Right cardiac atrium (tissue), 5 donors: ENCODE measurements at regions not wholly inside any gene's neighbourhood (a gene's known extent, or its start where the extent isn't known, plus 50 kb on each side); places are given as distances from the start of the nearest gene placed in this dataset.
A peak's percentile ranks its signal among the peaks of the same experiment; 100 is the strongest.

Experiments
- ATAC-seq, 2 donors: fragments of 200-7000 bp; cut with Tn5 transposase; one replicate each; pipeline versions ENCODE4 v1.8.0 to v1.9.1; 2020; ENCODE audit warnings: moderate library complexity in 2 of 2, mild to moderate bottlenecking in 1 of 2
- DNase-seq, 3 donors: peaks; one replicate each; pipeline ENCODE4 v3.0.0-alpha.2; 2020
- H3K27ac ChIP-seq: one replicate; pipeline ENCODE4 v1.5.1; 2013; ENCODE audit warnings: mild to moderate bottlenecking, low read length, control low read depth, moderate library complexity
- H3K27me3 ChIP-seq: one replicate; pipeline ENCODE4 v1.6.1; 2013; ENCODE audit not compliant: control insufficient read depth, insufficient read depth
- H3K4me1 ChIP-seq: one replicate; pipeline ENCODE4 v1.6.1; 2013; ENCODE audit warnings: low read length; ENCODE audit not compliant: control insufficient read depth, insufficient read depth
- H3K4me3 ChIP-seq: one replicate; pipeline ENCODE4 v1.5.1; 2013; ENCODE audit warnings: low read length, control low read depth
- H3K9me3 ChIP-seq: one replicate; pipeline ENCODE4 v1.6.1; 2013; ENCODE audit warnings: low read length; ENCODE audit not compliant: control insufficient read depth
- WGBS: extraction: QIAGEN DNeasy Blood & Tissue Kit; methylation state at CpG from one replicate; pipeline ENCODE4 v1.1.7; 2013; 5-methylcytosine and 5-hydroxymethylcytosine counted together
- intact Hi-C, 4 donors: fragments of 100-400 bp; cut with DNase I; formaldehyde crosslinking; loops; one replicate each; pipeline versions ENCODE4 v1.11.0 to v1.14.0; 2022 to 2023
- donor health status: healthy with polysubstance abuse.
- donor health status: DM: no; HTN: yes; CAD: no.
- donor health status: DM: no; HTN: no; CAD: no.
- donor health status: DM: no; HTN: yes; CAD: no; lungs with severe emphysema.
- donor health status: DM: yes; HTN: yes; CAD: no.

GRCh38 chr13:89269737-89270136 lies 1598.6 kb downstream of the SLITRK5 start:
- WGBS, result 56% methylated on average over 2 of the region's 2 CpGs
- no peak overlapping the region for H3K27ac ChIP-seq

GRCh38 chr13:89270736-89271135 lies 1599.6 kb downstream of the SLITRK5 start:
- no peak for ATAC-seq
- DNase-seq, result no peak
- Histone ChIP-seq H3K4me3 (no peak overlapping the region), H3K27ac (no peak overlapping the region), H3K9me3 (no peaks in the 10 kb centered on the region), H3K27me3 (no peaks in the 10 kb centered on the region), H3K4me1 (no peaks in the 10 kb centered on the region)
- WGBS, result 42% methylated on average over 3 of the region's 3 CpGs
- intact Hi-C loops, result no loop called here

More at GRCh38 chr13:89269737-89270136, 1598.6 kb downstream of the SLITRK5 start:
- H3K27me3 ChIP-seq, result no peaks in the 10 kb centered on the region
- no peaks in the 10 kb centered on the region for H3K4me1 ChIP-seq
- intact Hi-C loops, result no loop called here
- H3K9me3 ChIP-seq, result no peaks in the 10 kb centered on the region
- DNase-seq, result no peak
- no peak overlapping the region for H3K4me3 ChIP-seq
- no peak for ATAC-seq

GRCh38 chr13:89279374-89279773 lies 1608.2 kb downstream of the SLITRK5 start:
- intact Hi-C loops, result no loop called here
- no peak for ATAC-seq

GRCh38 chr13:89281331-89281730 lies 1610.2 kb downstream of the SLITRK5 start:
- Histone ChIP-seq H3K4me1 (no peaks in the 10 kb centered on the region), H3K4me3 (no peak overlapping the region), H3K9me3 (no peaks in the 10 kb centered on the region), H3K27ac (no peak overlapping the region), H3K27me3 (no peaks in the 10 kb centered on the region)
- 86% methylated on average over 3 of the region's 3 CpGs for WGBS
- ATAC-seq, result no peak
- intact Hi-C loops, result no loop called here
- no peak for DNase-seq

More at GRCh38 chr13:89279374-89279773, 1608.2 kb downstream of the SLITRK5 start:
- Histone ChIP-seq H3K4me1 (no peaks in the 10 kb centered on the region), H3K27ac (no peak overlapping the region), H3K4me3 (no peak overlapping the region), H3K9me3 (no peaks in the 10 kb centered on the region), H3K27me3 (no peaks in the 10 kb centered on the region)
- WGBS, result 57% methylated on average over 5 of the region's 5 CpGs
- no peak for DNase-seq

GRCh38 chr13:89282241-89282640 lies 1611.1 kb downstream of the SLITRK5 start:
- Histone ChIP-seq H3K27ac (no peak overlapping the region), H3K4me1 (no peaks in the 10 kb centered on the region), H3K9me3 (no peaks in the 10 kb centered on the region), H3K27me3 (no peaks in the 10 kb centered on the region), H3K4me3 (no peak overlapping the region)
- intact Hi-C loops, result no loop called here
- DNase-seq (no peak), ATAC-seq (no peak)
- WGBS, result 89% methylated on average over 1 of the region's 1 CpG

- intact Hi-C loops, result no loop called here
- DNase-seq (peak in 1 of 3 donors; percentile 41), ATAC-seq (no peak)
- WGBS, result 49% methylated on average over 6 of the region's 6 CpGs
- Histone ChIP-seq H3K4me3 (no peak overlapping the region), H3K9me3 (no peaks in the 10 kb centered on the region), H3K27ac (no peak overlapping the region), H3K27me3 (no peaks in the 10 kb centered on the region), H3K4me1 (no peaks in the 10 kb centered on the region)
These were observed 1616.2 kb downstream of the SLITRK5 start for GRCh38 chr13:89287381-89287780.

- no peak overlapping the region for H3K27ac ChIP-seq
- 67% methylated on average over 10 of the region's 10 CpGs for WGBS
- H3K4me1 ChIP-seq, result no peaks in the 10 kb centered on the region
- intact Hi-C loops, result no loop called here
- H3K9me3 ChIP-seq, result no peaks in the 10 kb centered on the region
- no peaks in the 10 kb centered on the region for H3K27me3 ChIP-seq
- DNase-seq (no peak), ATAC-seq (no peak)
- no peak overlapping the region for H3K4me3 ChIP-seq
These were observed 1623.1 kb downstream of the SLITRK5 start for GRCh38 chr13:89294115-89294867.

GRCh38 chr13:89307278-89307677 lies 1636.1 kb downstream of the SLITRK5 start:
- WGBS, result 77% methylated on average over 2 of the region's 2 CpGs
- Histone ChIP-seq H3K4me1 (no peaks in the 10 kb centered on the region), H3K27me3 (no peaks in the 10 kb centered on the region), H3K9me3 (no peaks in the 10 kb centered on the region), H3K27ac (no peak overlapping the region), H3K4me3 (no peak overlapping the region)
- ATAC-seq (no peak), DNase-seq (no peak)
- intact Hi-C loops, result no loop called here

- H3K4me3 ChIP-seq, result no peak overlapping the region
- WGBS, result 74% methylated on average over 4 of the region's 4 CpGs
- DNase-seq, result no peak
- no peaks in the 10 kb centered on the region for H3K4me1 ChIP-seq
- no peaks in the 10 kb centered on the region for H3K27me3 ChIP-seq
- no peaks in the 10 kb centered on the region for H3K9me3 ChIP-seq
- H3K27ac ChIP-seq, result no peak overlapping the region
- intact Hi-C loops, result no loop called here
- no peak for ATAC-seq
These were observed 1639.9 kb downstream of the SLITRK5 start for GRCh38 chr13:89310943-89311672.

GRCh38 chr13:89315287-89315686 lies 1644.1 kb downstream of the SLITRK5 start:
- DNase-seq, result no peak
- intact Hi-C loops, result no loop called here

GRCh38 chr13:89322466-89322865 lies 1651.3 kb downstream of the SLITRK5 start:
- H3K27me3 ChIP-seq, result no peaks in the 10 kb centered on the region
- DNase-seq, result no peak
- ATAC-seq, result no peak
- no peaks in the 10 kb centered on the region for H3K9me3 ChIP-seq
- no peak overlapping the region for H3K4me3 ChIP-seq
- no peak overlapping the region for H3K27ac ChIP-seq
- intact Hi-C loops, result no loop called here
- H3K4me1 ChIP-seq, result no peaks in the 10 kb centered on the region
- WGBS, result 63% methylated on average over 5 of the region's 5 CpGs

More at GRCh38 chr13:89315287-89315686, 1644.1 kb downstream of the SLITRK5 start:
- Histone ChIP-seq H3K4me3 (no peak overlapping the region), H3K27me3 (no peaks in the 10 kb centered on the region), H3K9me3 (no peaks in the 10 kb centered on the region), H3K27ac (no peak overlapping the region), H3K4me1 (no peaks in the 10 kb centered on the region)
- ATAC-seq, result no peak
- WGBS, result 24% methylated on average over 1 of the region's 1 CpG
